ENCODE measurements at regions not wholly inside any gene's neighbourhood (a gene's known extent, or its start where the extent isn't known, plus 50 kb on each side); places are given as distances from the start of the nearest gene placed in this dataset.
"Not testable (repeated sequence)": the region's sequence is repeated elsewhere in the genome, so short reads cannot be mapped to it uniquely, and the experiment has no call there.

DNA sequence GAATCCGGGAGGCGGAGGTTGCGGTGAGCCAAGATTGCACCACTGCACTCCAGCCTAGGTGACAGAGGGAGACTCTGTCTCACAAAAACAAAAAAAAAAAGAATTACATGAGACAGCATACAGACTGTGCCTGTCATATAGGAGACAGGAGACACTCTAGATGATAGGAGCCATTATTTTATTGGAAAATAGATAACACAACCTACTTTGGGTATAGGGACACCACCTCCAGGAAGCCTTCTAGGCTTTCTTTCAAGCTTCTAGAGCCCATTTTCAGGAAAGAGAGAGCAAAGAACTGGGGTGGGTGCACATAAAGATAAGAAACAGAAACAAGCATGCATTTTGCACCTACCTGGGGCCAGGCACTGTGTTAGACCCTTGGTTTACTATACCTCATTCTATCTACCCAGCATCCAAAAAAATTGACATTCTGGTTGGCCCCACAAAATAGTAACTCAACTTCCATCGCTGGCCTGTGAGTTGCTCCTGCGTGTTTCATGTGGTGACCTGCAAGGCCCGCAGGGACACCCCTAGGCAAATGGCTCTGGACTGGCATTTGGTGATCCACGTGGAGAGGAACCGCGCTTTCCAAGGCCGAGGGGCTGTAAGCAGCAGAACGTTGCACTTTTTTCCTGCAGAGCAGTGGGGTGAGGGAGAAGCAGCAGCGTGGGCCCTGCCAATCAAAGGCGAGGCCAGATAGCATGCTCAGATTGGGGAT, 57.1 kb upstream of the CACUL1 start:
- Histone ChIP-seq H3K4me3 (no peak overlapping the region), H3K9me3 (ENCODE audit: low read depth) (no peaks in the 10 kb centered on the region), H3K4me1 (ENCODE audit: low read depth) (no peaks in the 10 kb centered on the region), H3K27me3 (peaks cover 5% of the 10 kb centered on the region), H3K27ac (no peak overlapping the region), H3K36me3 (no peaks in the 10 kb centered on the region)
- TF ChIP-seq CTCF (IDR thresholded peaks at IDR 0.05; ENCODE audit: low read depth, low read length): no peak
- no peak for DNase-seq (ENCODE audit: low read depth in 1 of 2, low spot score in 1 of 2)

- no peak overlapping the region for H3K27ac ChIP-seq
- H3K27me3 ChIP-seq: peaks cover 5% of the 10 kb centered on the region
- DNase-seq (ENCODE audit: low read depth in 1 of 2, low spot score in 1 of 2): peak in 1 of 2 donors; percentile 32
- no peaks in the 10 kb centered on the region for H3K36me3 ChIP-seq
- H3K4me1 ChIP-seq (ENCODE audit: low read depth): no peaks in the 10 kb centered on the region
- H3K9me3 ChIP-seq (ENCODE audit: low read depth): no peaks in the 10 kb centered on the region
- TF ChIP-seq CTCF (IDR thresholded peaks at IDR 0.05; ENCODE audit: low read depth, low read length): no peak
- no peak overlapping the region for H3K4me3 ChIP-seq
Observed at GRCh38 chr10:118812393-118812740, 57.6 kb upstream of the CACUL1 start.

- not testable (repeated sequence) for H3K4me3 ChIP-seq; H3K9me3 ChIP-seq (ENCODE audit: low read depth); DNase-seq (ENCODE audit: low read depth in 1 of 2, low spot score in 1 of 2); H3K27ac ChIP-seq; H3K36me3 ChIP-seq; H3K27me3 ChIP-seq; H3K4me1 ChIP-seq (ENCODE audit: low read depth)
Observed at GRCh38 chr10:118813001-118813400, 58.2 kb upstream of the CACUL1 start.

- no peak overlapping the region for H3K4me3 ChIP-seq
- no peaks in the 10 kb centered on the region for H3K4me1 ChIP-seq (ENCODE audit: low read depth)
- no peaks in the 10 kb centered on the region for H3K9me3 ChIP-seq (ENCODE audit: low read depth)
- peaks cover 5% of the 10 kb centered on the region for H3K27me3 ChIP-seq
- no peaks in the 10 kb centered on the region for H3K36me3 ChIP-seq
- no peak for DNase-seq (ENCODE audit: low read depth in 1 of 2, low spot score in 1 of 2)
- no peak for TF ChIP-seq CTCF (IDR thresholded peaks at IDR 0.05; ENCODE audit: low read depth, low read length)
- no peak overlapping the region for H3K27ac ChIP-seq
Observed at GRCh38 chr10:118816471-118817168, 61.9 kb upstream of the CACUL1 start.

DNA sequence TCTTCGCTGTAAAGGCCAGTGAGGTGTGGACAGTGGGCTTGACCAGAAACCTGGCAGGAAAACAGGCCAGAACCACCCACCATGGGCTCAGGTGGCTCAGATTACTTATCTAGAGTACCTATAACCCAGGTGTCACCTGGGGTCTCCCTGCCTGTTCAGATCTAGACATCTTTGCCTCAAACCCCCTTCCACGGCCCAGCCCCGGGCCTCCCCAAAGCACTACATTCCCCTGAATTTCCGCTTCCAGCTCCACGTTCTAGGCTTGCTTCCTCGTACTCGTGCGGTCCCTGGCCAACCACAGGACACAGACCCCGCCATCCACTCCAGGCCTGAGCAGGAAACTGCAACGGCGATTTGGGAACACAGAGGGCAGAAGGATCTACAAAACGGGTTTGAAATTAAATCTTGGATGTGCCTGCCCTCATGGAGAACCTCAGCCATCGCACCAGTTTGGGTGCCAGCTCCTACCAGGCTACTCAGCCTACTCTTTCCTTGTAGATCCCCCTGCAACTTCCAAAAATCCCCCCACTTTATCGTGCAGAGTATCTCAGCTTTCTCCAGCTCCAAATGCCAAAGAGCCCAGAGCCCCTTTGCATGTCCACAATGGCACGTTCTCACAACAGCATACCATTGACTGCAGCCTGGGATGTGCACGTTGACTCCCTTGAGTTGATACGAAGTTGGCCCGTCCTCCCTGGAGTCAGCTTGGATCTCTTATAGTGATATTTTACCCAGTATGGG, 62.7 kb upstream of the CACUL1 start:
- Histone ChIP-seq H3K4me3 (no peak overlapping the region), H3K9me3 (ENCODE audit: low read depth) (no peaks in the 10 kb centered on the region), H3K27ac (no peak overlapping the region), H3K4me1 (ENCODE audit: low read depth) (no peaks in the 10 kb centered on the region), H3K36me3 (no peaks in the 10 kb centered on the region), H3K27me3 (peaks cover 5% of the 10 kb centered on the region)
- DNase-seq (ENCODE audit: low read depth in 1 of 2, low spot score in 1 of 2): no peak
- no peak for TF ChIP-seq CTCF (IDR thresholded peaks at IDR 0.05; ENCODE audit: low read depth, low read length)
